A673 (cell line): ENCODE measurements at regions not wholly inside any gene's neighbourhood (a gene's known extent, or its start where the extent isn't known, plus 50 kb on each side); places are given as distances from the start of the nearest gene placed in this dataset.

ENCODE experiments used
- BruUV-seq: library from RNA; stranded (reverse); fragments of 400-500 nt; replicated peaks from 2 replicates; lab custom pipeline; 2021; lab: Mats Ljungman, UMichigan
- CTCF ChIA-PET: fragments of 300-600 bp; sonication (Branson Sonifier 250); formaldehyde crosslinking; loops from one replicate; lab custom pipeline; 2022; ENCODE audit warnings: antibody characterized with exemption; lab: Charles Lee
- POLR2A ChIA-PET: fragments of 300-600 bp; sonication (Branson Sonifier 250); formaldehyde crosslinking; loops from one replicate; lab custom pipeline; 2022; ENCODE audit warnings: antibody characterized with exemption; ENCODE audit not compliant: low non-redundant PET; lab: Charles Lee
- DNase-seq: peaks from one replicate; pipeline ENCODE4 v3.0.0-alpha.2; 2015; ENCODE audit warnings: low spot score
- H3K27ac ChIP-seq: fragments of 200-600 bp; sonication (generic); 2 replicates; pipeline ENCODE4 v1.5.1; 2016; ENCODE audit warnings: mixed run types, low read depth, mild to moderate bottlenecking, mixed read lengths, antibody characterized with exemption, low read length; ENCODE audit not compliant: poor library complexity, severe bottlenecking
- H3K27me3 ChIP-seq: fragments of 200-600 bp; sonication (generic); replicated peaks from 2 replicates; pipeline ENCODE4 v1.6.1; 2017; ENCODE audit warnings: mixed run types, low read depth, mild to moderate bottlenecking, mixed read lengths, antibody characterized with exemption, low read length; ENCODE audit not compliant: insufficient read depth, poor library complexity
- H3K36me3 ChIP-seq: fragments of 200-600 bp; sonication (generic); 2 replicates; pipeline ENCODE4 v1.6.1; 2016; ENCODE audit warnings: mixed run types, mild to moderate bottlenecking, mixed read lengths, antibody characterized with exemption, low read length; ENCODE audit not compliant: insufficient read depth, poor library complexity, severe bottlenecking
- H3K4me1 ChIP-seq: fragments of 200-600 bp; sonication (generic); 2 replicates; pipeline ENCODE4 v1.6.1; 2017; ENCODE audit warnings: mixed run types, mild to moderate bottlenecking, mixed read lengths, antibody characterized with exemption, low read length; ENCODE audit not compliant: insufficient read depth, poor library complexity, severe bottlenecking
- H3K4me3 ChIP-seq: fragments of 200-600 bp; sonication (generic); 2 replicates; pipeline ENCODE4 v1.5.1; 2016; ENCODE audit warnings: low read depth, mixed run types, mild to moderate bottlenecking, mixed read lengths, low read length; ENCODE audit not compliant: poor library complexity, severe bottlenecking
- H3K9me3 ChIP-seq: fragments of 200-600 bp; sonication (generic); 2 replicates; pipeline ENCODE4 v1.6.1; 2016; ENCODE audit warnings: mixed run types, low read depth, mild to moderate bottlenecking, mixed read lengths, antibody characterized with exemption, low read length; ENCODE audit not compliant: poor library complexity, severe bottlenecking
- CTCF ChIP-seq: fragments of 300-800, 200-600 bp; sonication (generic); conservative IDR thresholded peaks from 2 replicates; pipeline ENCODE4 v1.5.1; 2017; ENCODE audit warnings: low read depth, mild to moderate bottlenecking, antibody characterized with exemption, low read length, moderate library complexity, mixed read lengths
- EZH2 ChIP-seq: fragments of 200-600 bp; sonication (generic); IDR thresholded peaks from 2 replicates; pipeline ENCODE4 v1.6.1; 2017; ENCODE audit warnings: borderline replicate concordance, low read depth, mild to moderate bottlenecking, mixed read lengths, antibody characterized with exemption, low read length; ENCODE audit not compliant: poor library complexity, severe bottlenecking
- intact Hi-C: fragments of 100-400 bp; cut with micrococcal nuclease; formaldehyde crosslinking; loops from one replicate; pipeline ENCODE4 v1.10.0; 2022; ENCODE audit not compliant: unreplicated experiment

GRCh38 chr11:121797496-121797895 lies 318.5 kb downstream of the BLID start:
- H3K4me3 ChIP-seq = no peak overlapping the region
- H3K27ac ChIP-seq = no peak overlapping the region
- no TSS peak for BruUV-seq
- TF ChIP-seq CTCF (no peak), EZH2 (no peak)
- no peaks in the 10 kb centered on the region for H3K36me3 ChIP-seq
- H3K4me1 ChIP-seq = peaks cover 17% of the 10 kb centered on the region
- no peak for DNase-seq
- ChIA-PET CTCF (no interaction called here), POLR2A (no interaction called here)
- H3K27me3 ChIP-seq = no peaks in the 10 kb centered on the region
- H3K9me3 ChIP-seq = no peaks in the 10 kb centered on the region
- intact Hi-C loops = no loop called here

GRCh38 chr11:121795174-121795573 lies 320.8 kb downstream of the BLID start:
- intact Hi-C loops = no loop called here
- no peaks in the 10 kb centered on the region for H3K27me3 ChIP-seq
- no peak overlapping the region for H3K4me3 ChIP-seq
- no peak for DNase-seq
- BruUV-seq = no TSS peak
- H3K9me3 ChIP-seq = no peaks in the 10 kb centered on the region
- H3K36me3 ChIP-seq = no peaks in the 10 kb centered on the region
- ChIA-PET POLR2A (no interaction called here), CTCF (no interaction called here)
- peaks cover 17% of the 10 kb centered on the region for H3K4me1 ChIP-seq
- H3K27ac ChIP-seq = no peak overlapping the region
- no peak for TF ChIP-seq EZH2
- no peak for TF ChIP-seq CTCF

- no peak for TF ChIP-seq EZH2
- TF ChIP-seq CTCF = no peak
- H3K27me3 ChIP-seq = no peaks in the 10 kb centered on the region
- no peak for DNase-seq
- BruUV-seq = no TSS peak
- H3K4me1 ChIP-seq = peaks cover 17% of the 10 kb centered on the region
- ChIA-PET POLR2A (no interaction called here), CTCF (no interaction called here)
- H3K9me3 ChIP-seq = no peaks in the 10 kb centered on the region
- no peak overlapping the region for H3K4me3 ChIP-seq
- intact Hi-C loops = no loop called here
- no peak overlapping the region for H3K27ac ChIP-seq
- no peaks in the 10 kb centered on the region for H3K36me3 ChIP-seq
Measured at GRCh38 chr11:121794671-121795141, 321.3 kb downstream of the BLID start.
